RKO (cell line): ENCODE measurements at regions not wholly inside any gene's neighbourhood (a gene's known extent, or its start where the extent isn't known, plus 50 kb on each side); places are given as distances from the start of the nearest gene placed in this dataset.
A peak's percentile ranks its signal among the peaks of the same experiment; 100 is the strongest.
"Not testable (repeated sequence)": the region's sequence is repeated elsewhere in the genome, so short reads cannot be mapped to it uniquely, and the experiment has no call there.

Experiments used
- DNase-seq: peaks from one replicate; pipeline ENCODE4 v3.0.0-alpha.2; 2016; ENCODE audit warnings: low spot score

DNA sequence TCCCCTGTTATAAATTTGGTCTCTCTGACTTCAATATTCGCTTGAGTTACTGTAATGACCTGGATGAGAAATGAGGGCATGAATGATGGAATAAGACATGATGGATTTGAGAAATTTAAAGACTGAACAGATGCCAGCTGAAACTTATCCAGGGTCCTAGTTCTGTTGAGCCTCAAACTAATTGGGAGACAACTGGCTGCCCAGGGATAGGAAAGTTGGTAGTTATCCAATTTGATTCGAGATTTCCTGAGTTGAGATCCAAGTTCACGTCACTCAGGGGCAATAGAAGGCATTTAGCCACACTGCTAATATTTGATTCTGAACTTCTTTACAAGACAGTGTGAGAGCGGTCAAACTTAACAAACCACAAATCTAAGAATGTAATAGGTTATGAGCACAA, 159.0 kb upstream of the CXCL13 start:
- no peak for DNase-seq

DNA sequence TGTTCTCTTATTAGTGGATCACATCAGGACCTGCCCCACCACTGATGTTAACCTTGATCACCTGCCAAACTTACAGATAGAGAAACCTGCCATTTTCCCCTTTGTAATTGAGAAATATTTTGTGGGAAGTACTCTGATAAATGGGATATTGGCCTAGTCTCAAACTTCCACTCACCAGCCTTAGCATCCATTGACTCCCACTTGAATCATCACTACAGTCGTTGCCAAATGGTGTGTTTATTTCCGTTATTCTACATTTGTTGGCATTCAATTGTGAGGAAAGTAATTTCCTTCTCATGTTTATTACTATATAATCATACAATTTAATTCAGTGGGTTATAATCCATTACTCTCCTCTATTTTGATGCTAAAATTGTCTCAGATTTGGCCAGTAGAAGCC, 156.4 kb upstream of the CXCL13 start:
- DNase-seq, result peak; percentile 14

DNA sequence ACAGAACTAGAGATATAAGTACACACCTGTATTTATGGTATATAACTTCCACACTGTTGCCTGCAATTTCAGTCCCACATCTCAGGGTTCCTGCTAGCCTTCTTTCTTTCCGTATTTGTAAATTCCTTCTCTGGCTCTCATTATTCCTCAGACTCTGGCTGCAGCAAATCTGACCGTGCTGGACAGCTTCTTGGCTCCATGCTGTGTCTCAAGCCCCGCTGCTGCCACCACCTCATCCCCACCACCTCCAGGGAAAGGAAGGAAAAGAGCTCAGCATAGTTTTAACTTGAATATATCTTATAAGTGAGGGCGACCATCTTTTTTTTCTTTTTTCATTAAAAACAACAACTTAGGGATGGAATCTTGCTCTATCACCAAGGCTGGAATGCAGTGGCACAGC, 155.6 kb upstream of the CXCL13 start:
- no peak for DNase-seq

DNA sequence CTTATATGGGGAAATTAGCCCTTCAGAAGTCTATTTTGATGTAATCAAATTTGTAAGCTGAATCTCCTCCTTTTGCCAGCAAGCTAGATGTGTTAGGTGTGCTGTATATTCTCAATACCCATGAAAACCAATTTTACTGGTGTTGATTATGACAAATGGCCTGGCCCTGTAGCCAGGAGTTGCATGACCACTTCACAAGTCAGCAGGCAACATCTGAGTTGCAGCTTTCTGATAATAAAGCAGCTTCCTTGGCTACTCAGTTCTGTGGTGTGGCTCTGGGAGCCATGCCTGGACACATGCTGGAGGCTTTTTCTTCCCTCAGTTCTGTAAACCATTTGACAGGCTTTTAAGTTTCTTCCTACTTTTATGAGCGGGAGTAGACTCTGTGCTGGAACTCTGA, 154.1 kb upstream of the CXCL13 start:
- no peak for DNase-seq

DNA sequence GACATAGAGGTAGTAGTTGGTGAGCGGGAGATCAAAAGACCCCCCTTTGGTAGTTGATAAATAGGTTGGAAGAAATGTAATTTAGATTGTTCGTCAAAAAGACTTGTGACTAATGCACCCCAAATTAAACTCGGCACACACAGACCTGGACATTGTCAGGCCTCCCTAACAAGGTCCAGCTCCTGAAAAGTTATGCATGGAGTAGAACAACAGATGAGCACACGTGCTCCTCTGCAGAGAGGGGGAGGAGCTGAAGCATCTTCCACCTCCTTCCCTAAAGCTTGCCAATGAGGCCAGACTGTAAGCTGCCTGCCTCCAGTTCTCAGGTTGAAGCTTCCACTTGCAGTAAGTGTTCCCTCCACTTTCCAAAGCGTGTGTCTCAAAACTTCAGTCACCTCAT, 153.5 kb upstream of the CXCL13 start:
- not testable (repeated sequence) for DNase-seq

DNA sequence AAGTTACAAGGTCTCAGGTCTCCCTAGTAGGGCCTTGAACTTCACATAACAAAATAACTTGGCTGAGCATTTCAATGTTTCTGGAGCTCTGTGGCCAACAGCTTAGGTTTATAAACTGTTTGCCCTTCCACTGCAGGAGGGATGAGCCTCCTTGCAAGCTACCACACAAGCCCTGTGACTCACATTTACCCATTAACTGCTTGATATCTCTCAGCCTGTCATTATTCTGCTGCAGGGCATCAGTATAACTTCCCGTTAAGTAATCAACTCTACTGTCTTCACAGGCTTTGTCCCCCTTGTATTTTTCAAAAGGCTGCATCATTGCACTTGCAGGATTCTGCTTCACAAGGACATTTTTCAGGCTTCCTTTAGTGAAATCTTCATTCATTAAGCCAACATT, 151.7 kb upstream of the CXCL13 start:
- no peak for DNase-seq

DNA sequence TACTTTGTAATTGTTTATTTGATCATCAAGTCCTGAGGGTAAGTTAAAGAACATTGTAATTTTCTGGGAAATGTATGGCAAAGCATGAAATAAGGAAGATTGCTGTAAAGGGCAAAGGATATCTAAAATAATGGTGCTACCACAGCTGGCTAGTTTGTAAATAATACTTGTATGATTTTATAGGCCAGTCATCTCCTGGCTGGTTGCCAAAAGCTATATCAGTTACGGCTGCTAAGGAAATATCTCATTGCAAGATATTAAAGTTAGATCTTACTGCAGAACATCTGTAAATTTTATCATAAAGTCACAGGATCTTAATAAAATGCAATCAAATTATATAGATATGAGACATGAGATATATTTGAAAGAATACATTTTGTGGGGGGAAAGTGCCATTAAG, 150.8 kb upstream of the CXCL13 start:
- no peak for DNase-seq

DNA sequence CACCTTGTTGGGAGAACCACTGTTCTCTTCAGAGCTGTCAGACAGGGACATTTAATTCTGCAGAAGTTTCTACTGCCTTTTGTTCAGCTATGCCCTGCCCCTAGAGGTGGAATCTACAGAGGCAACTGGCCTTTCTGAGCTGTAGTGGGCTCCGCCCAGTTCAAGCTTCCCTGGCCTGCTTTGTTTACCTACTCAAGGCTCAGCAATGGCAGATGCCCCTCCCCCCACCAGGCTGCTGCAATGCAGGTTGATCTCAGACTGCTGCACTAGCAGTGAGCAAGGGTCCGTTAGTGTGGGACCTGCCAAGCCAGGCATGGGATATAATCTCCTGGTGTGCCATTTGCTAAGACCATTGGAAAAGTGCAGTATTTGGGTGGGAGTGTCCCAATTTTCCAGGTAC, 141.5 kb upstream of the CXCL13 start:
- DNase-seq, result not testable (repeated sequence)

DNA sequence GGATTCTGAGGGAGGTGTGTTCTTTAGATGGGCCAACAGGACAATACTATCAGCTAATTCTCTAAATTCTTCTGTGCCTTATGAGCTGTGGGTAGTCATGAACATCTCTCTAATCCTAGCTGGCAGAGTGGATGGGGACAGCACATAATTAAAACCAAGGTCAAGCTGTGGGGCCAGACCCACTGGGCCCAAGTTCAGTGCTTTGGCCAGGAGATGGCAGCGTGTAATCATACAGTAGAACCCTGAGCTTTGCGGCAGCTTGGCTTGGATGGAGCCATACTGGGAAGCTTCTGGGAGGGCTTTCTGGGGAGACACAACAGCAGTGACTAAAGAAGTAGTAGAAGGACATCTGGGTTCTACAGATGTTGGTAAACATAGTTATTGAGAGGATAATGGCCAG, 140.3 kb upstream of the CXCL13 start:
- DNase-seq, result no peak

DNA sequence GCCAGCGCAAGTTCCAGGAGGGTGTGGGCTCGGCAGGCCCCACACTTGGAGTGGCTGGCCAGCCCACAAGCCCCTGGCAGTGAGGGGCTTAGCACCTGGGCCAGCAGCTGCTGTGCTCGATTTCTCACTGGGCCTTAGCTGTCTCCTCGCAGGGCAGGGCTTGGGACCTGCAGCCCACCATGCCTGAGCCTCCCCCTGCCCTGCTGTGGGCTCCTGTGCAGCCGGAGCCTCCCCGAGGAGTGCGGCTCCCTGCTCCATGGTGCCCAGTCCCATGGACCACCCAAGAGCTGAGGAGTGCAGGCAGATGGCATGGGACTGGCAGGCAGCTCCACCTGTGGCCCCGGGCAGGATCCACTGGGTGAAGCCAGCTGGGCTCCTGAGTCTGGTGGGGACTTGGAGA, 139.2 kb upstream of the CXCL13 start:
- DNase-seq, result no peak

DNA sequence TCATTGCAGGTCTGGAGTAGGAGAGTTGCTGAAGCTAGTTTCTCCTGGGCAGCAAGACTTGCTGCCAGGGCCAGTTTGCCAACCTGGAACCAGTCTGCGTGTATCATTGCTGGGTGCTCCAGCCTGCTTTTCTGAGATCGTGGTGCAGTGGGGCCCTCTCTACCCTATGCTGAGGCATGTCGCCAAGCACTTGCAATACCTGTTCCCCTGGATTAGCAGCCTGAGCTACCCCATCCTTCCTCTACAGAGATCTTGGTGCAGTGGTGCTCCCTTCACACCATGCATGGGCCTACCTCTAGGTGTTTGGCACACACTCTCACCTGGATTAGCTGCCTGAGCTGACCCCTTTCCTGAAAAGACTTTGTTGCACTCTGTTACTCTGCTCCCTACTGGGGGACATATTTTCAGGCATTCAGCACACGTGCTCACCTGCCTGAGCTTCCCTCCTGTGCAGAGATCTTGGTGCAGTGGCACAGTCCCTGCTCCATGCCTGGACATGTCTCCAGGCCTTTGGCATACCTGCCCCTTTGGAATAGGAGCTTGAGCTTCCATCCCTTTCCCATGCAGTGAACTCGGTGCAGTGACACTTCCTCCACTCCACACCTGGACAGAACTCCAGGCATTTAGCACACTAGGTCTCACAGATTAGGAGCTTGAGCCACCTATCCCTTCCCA, 133.7 kb upstream of the CXCL13 start:
- DNase-seq, result no peak

DNA sequence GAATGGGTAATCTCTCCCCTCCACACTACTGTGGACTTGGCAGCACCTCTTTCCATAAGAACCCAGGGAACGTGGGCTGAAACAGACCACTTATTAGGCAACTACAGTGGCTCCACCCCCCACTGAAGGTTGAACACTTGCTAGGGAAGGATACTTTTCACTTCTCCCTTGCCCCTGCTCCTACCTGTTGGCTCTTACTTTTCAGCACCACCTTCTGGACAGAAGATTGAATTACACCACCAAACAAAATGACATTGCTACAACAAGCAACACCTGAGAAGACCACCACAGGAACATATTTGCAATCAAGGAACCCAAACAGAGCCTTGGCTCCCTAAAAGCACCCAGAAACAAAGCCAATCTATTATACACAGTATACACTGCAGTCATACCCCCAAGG, 132.1 kb upstream of the CXCL13 start:
- DNase-seq, result no peak

DNA sequence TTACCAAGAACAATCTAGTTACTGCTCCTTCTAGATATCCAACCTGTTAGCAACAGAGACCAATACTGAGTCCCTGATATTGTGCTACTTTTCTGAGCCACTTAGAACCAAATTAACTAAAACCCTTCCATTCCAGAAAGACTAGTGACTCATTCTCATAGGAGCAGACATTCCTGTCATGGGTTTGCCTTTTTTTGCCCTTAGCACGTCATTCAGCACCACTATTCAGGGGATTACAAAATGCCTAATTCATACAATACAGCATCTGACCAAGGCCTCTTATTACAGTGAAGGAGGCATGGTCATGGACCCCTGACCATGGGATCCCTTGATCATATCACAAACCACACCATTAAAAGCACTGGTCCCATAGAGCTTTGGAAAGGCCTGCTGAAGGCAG, 123.8 kb upstream of the CXCL13 start:
- DNase-seq, result no peak

DNA sequence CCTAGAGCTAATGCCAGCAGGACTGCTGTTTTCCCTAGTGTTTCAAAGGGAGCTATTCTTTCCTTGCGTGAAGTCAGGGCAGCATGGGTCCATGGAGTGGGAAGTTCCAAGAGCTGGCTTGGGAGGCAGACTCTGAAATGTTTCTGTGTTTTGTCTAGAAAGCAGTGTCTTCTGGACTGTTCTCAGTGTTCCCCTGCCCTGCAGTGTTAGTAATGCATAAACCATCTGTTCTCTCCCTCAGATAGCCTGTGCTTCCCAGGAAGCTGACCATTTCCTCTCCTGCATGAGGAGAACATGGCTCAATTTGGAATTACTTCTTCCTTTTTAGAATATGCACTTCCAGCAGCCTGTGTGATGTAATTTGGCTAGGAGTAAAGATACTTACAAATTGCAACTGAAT, 116.7 kb upstream of the CXCL13 start:
- no peak for DNase-seq

DNA sequence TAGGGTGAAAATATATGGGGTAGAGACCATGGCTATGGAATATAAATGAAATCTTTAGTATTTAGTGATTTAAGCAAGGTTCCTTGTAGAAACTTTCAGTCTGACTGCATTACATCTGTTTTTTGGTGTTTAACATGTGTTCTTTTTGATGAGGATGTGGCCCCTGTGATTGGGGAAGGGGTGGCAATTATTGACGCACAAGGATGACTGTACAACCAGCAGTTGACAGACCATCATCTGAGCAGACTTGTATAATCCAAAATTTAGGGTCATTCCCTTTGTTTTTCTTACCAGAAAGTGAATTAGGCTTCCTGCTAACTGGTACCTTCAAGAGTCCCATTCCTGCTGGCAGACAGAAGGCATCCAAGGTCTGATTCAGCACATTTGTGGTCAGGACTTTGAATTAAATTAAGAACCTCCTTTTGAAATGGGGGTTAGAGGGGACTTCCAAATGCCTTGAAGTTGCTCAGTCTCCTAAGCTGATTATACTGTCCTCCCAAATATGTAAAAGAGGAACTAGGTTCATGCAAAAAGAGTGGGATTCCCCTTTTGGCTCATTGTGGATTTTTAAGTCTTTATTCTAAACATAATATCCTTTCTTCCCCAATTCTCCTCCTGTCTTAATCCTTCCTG, 112.4 kb upstream of the CXCL13 start:
- no peak for DNase-seq

DNA sequence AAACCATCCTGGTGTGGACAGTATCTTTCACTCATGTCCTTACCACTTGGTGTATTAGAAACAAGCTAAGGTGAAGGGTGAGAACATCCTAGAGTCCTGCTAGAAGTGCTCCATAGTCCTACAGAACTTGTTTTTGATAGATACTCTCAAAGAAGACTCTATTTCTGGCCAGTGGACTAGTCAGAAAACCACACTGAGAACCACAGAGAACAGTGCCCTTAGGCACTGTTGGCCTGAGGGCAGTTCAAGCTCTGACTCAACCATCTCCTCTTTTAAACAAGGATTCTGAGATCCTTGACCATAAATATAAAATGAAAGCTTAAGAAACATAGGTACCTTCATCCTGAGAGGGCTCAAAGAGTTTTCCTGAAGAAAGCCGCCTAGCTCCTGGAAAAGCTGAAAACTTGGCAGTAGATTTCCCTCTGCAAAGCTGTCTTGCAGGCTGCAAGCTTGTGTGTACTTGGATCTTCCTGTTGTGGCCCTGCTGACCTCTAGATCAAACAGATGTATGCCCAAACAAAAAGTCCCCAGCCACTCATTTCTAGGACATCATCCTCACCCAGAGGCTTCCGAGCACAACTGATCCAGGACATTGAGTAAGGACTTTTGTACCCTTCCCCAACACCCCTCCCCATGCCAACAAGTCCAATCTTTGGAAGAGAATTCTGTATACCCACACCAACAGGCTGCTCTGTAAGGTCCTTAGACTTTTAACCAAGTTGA, 111.6 kb upstream of the CXCL13 start:
- no peak for DNase-seq

DNA sequence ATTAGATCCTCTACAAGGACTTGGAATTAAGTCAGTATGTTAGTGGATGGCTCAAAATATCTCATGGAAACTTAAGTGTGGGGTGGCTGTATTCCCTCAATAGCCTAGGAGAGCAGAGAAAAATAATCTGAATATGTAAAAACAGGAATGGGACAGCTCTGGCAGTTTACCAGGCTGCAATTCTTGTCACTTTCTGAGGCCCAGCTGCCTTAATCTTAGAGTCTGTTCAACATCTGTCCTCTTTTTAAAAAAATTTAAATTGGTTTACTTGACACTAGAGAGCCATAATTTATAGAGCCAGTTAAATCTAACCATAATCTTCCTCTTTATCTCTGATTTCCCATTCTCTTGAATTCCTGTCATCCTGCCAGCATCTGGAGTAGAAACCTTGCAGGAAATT, 109.2 kb upstream of the CXCL13 start:
- no peak for DNase-seq

DNA sequence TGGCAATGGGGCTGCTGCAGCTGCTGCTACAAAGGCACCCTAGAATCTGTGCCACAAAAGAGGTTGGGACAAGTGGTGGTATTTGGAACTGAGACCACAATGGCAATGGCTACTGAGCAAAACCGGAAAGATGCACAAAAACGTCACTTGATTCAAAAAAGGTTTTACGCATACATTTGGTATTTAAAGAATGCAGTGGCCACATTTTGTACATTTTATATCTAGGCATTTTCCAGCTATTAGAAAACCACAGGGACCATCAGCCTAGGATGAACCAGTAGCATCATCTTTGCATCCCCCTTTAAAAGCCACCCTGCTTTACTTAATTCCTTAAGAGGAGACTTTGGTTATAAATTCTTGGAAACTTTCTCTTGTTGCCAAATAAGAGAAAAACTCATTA, 104.8 kb upstream of the CXCL13 start:
- no peak for DNase-seq

DNA sequence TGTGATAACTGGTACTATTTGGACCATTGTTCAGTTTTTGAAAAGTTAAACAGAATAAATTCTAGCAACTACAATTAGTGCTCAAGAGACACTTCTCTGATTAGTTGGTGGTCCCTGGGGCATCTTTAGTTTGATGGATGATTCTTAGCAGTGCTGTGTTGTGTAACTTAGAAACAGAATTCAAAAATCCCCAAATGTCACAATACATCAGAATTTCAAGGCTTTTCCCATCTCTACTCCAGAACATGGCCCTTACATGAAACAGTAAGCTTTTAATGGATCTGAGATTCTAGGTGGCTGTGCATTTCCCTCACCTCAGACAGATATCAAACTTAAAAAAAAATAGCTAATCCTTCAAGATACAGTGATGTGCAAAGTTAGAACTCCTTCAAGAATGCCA, 104.4 kb upstream of the CXCL13 start:
- no peak for DNase-seq

DNA sequence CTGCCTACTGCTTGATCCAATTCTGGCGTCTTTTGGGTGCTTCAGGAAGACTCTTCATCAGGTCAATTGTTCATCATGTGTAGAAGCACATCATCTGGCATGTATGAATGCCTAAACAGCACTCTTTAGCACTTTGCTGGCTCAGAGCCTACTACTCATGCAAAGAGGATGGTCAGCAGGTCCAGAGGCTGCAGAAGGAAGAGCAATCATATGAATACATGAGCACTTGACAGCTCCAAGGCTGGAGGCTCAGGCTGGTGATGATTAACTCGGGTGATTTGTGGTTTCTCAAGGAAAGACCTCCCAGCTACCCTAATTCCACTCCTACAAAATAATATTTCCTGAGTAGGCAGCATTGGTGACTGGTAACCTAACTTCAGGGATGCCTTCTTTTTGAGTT, 103.8 kb upstream of the CXCL13 start:
- DNase-seq, result no peak

DNA sequence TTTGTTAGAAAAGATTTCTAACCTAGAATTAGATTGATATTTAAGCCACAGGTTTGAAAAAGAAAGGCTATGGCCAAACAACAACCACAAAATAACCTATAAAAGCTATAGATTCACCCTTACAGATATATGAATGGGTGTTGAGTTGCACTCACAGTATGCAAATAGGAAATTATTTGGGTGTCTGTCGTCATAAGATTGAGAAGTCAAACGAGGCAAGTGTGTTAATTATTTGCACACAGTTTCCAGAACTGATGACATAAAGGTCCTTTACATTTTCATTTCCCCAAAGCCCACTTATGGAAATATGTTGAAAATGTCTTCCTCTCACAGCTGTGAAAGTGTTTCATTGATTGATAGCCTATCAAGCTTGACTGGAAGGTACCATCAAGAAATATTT, 101.2 kb upstream of the CXCL13 start:
- DNase-seq, result no peak

DNA sequence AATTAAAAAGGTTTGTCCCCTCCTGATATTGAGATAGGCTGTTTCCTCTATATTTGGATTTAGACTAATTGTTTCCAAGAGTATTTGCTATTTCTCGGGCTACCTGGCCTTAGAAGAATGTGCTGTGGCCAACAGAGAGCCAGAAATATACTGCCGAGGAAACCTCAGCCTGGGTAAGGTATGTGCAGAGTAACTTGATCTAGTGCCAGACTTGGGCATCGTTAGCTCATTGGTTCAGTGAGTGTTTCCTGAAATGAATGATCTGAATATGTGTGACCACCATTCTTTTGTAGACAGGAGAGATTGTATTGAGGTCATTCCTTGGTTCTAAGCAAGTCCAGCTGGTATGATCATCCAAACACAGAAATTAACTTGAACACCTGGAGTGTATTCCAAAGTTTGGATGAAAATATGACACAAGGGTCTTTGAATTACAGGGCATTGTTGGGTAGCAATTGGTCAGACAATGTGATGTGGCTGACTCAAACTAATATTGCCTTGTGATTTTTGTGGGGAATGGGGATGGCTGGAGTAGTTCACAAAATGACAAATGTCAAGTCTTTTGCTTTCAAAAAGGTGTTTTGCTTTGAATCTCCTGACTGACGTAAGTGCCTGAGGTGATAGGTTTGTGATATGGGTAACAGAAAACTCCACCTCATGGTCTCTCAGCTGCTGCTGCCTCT, 100.2 kb upstream of the CXCL13 start:
- no peak for DNase-seq

DNA sequence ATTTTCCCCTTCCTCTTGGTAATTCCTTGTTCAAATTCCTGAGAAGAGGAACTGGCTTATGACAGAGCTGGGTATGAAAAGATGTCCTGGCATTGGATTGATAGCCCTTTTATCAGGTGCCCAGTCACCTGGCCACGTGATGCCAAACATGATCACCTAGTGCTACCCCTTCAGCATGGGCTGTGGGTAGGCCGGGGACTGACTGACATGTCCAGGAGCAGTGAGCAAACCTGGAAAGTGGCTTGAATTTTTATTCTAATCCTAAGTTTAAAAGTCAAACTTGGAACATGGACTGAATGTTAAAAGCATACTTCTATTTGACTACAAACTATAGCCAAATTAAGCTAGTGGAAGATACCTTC, 99.7 kb upstream of the CXCL13 start:
- no peak for DNase-seq
